CD4-positive, alpha-beta T cell (primary cell): ENCODE measurements at regions not wholly inside any gene's neighbourhood (a gene's known extent, or its start where the extent isn't known, plus 50 kb on each side); places are given as distances from the start of the nearest gene placed in this dataset.

ENCODE experiments used
- ATAC-seq: fragments of 200-7000 bp; cut with Tn5 transposase; one replicate; pipeline ENCODE4 v1.10.0; 2022; ENCODE audit warnings: mild to moderate bottlenecking; ENCODE audit not compliant: poor library complexity
- CTCF ChIA-PET: fragments of 350-600 bp; sonication (Branson Sonifier 250); formaldehyde crosslinking; loops from one replicate; lab custom pipeline; 2021; ENCODE audit warnings: antibody characterized with exemption, inconsistent platforms; lab: Charles Lee
- POLR2A ChIA-PET: fragments of 350-600 bp; sonication (Branson Sonifier 250); formaldehyde crosslinking; loops from one replicate; lab custom pipeline; 2021; ENCODE audit warnings: antibody characterized with exemption, inconsistent platforms; lab: Charles Lee
- DNase-seq, 14 experiments: peaks; one replicate each; pipeline ENCODE4 v3.0.0-alpha.2; 2013 to 2020; ENCODE audit warnings: mixed read lengths in 2 of 14
- H3K27ac ChIP-seq, 2 donors: one replicate each; pipeline versions ENCODE4 v1.5.1 to v1.7.0; 2013; ENCODE audit warnings: low read length in 2 of 2, low read depth in 1 of 2, mild to moderate bottlenecking in 1 of 2
- H3K27me3 ChIP-seq, 2 experiments: 1 replicate in 1 of 2; 2 replicates in 1 of 2; pipeline versions ENCODE4 v1.6.1 to v1.7.0; 2013; ENCODE audit warnings: low read length in 2 of 2, control low read depth in 1 of 2, mild to moderate bottlenecking in 1 of 2, moderate library complexity in 1 of 2; ENCODE audit not compliant: insufficient read depth in 2 of 2, control insufficient read depth in 1 of 2
- H3K36me3 ChIP-seq: one replicate; pipeline ENCODE4 v1.6.1; 2013; ENCODE audit warnings: low read length, control low read depth; ENCODE audit not compliant: insufficient read depth
- H3K4me1 ChIP-seq: one replicate; pipeline ENCODE4 v1.6.1; 2013; ENCODE audit warnings: low read length, control low read depth; ENCODE audit not compliant: insufficient read depth
- H3K4me3 ChIP-seq: one replicate; pipeline ENCODE4 v1.5.1; 2013; ENCODE audit warnings: mild to moderate bottlenecking, low read length, moderate library complexity
- H3K9me3 ChIP-seq, 2 experiments: 1 replicate in 1 of 2; 2 replicates in 1 of 2; pipeline versions ENCODE4 v1.6.1 to v1.7.0; 2013; ENCODE audit warnings: low read length in 2 of 2, mild to moderate bottlenecking in 2 of 2, control low read depth in 1 of 2, moderate library complexity in 1 of 2; ENCODE audit not compliant: control insufficient read depth in 1 of 2, insufficient read depth in 1 of 2
- H3K27ac Mint-ChIP-seq: one replicate; pipeline ENCODE4 v1.8.0; 2020; ENCODE audit warnings: mixed read lengths
- H3K27me3 Mint-ChIP-seq: one replicate; pipeline ENCODE4 v1.8.0; 2021; ENCODE audit warnings: mixed read lengths
- H3K36me3 Mint-ChIP-seq: one replicate; pipeline ENCODE4 v1.8.0; 2021; ENCODE audit warnings: low read depth, mixed read lengths
- H3K4me1 Mint-ChIP-seq: one replicate; pipeline ENCODE4 v1.8.0; 2021; ENCODE audit warnings: low read depth, mixed read lengths
- H3K4me3 Mint-ChIP-seq: one replicate; pipeline ENCODE4 v1.8.0; 2020; ENCODE audit warnings: mild to moderate bottlenecking, mixed read lengths
- H3K9me3 Mint-ChIP-seq: one replicate; pipeline ENCODE4 v1.8.0; 2020; ENCODE audit warnings: mixed read lengths
- CTCF ChIP-seq: fragments of 200-600 bp; IDR thresholded peaks from one replicate; pipeline ENCODE4 v1.8.0; 2022; ENCODE audit warnings: antibody characterized with exemption, mild to moderate bottlenecking
- intact Hi-C, 2 experiments: fragments of 100-400 bp; cut with DNase I in 1 of 2; cut with micrococcal nuclease in 1 of 2; formaldehyde crosslinking; loops; one replicate each; pipeline versions ENCODE4 v1.15.1 to v1.9.0; 2023 to 2025; cut with DNase I, micrococcal nuclease

GRCh38 chr13:80448725-80449124 lies 107.8 kb upstream of the SPRY2 start:
- ChIA-PET POLR2A (interaction anchor here (0.7 kb wide), 1 partner anchor 418 kb away, joined by 3 read pairs; no protein-coding TSS in a partner anchor), CTCF (no interaction called here)
- peaks cover 0 to 10% of the 10 kb centered on the region in 2 experiments for H3K9me3 ChIP-seq
- DNase-seq (no peak), ATAC-seq (no peak)
- H3K4me1 ChIP-seq: no peaks in the 10 kb centered on the region
- H3K4me3 Mint-ChIP-seq: no peak overlapping the region
- no peak overlapping the region for H3K27ac Mint-ChIP-seq
- peaks cover 8% of the 10 kb centered on the region for H3K27me3 Mint-ChIP-seq
- peaks cover 7% of the 10 kb centered on the region for H3K4me1 Mint-ChIP-seq
- no peak overlapping the region for H3K27ac ChIP-seq
- no peaks in the 10 kb centered on the region for H3K36me3 Mint-ChIP-seq
- no peaks in the 10 kb centered on the region for H3K36me3 ChIP-seq
- TF ChIP-seq CTCF: no peak
- no peak overlapping the region for H3K4me3 ChIP-seq
- peaks cover 2% of the 10 kb centered on the region for H3K9me3 Mint-ChIP-seq
- intact Hi-C loops: no loop called here
- H3K27me3 ChIP-seq: no peaks in the 10 kb centered on the region

GRCh38 chr13:80447747-80448146 lies 106.8 kb upstream of the SPRY2 start:
- H3K27ac Mint-ChIP-seq: no peak overlapping the region
- Histone ChIP-seq H3K27ac (no peak overlapping the region), H3K36me3 (no peaks in the 10 kb centered on the region), H3K27me3 (no peaks in the 10 kb centered on the region), H3K4me1 (no peaks in the 10 kb centered on the region), H3K4me3 (no peak overlapping the region), H3K9me3 (peaks cover 0 to 10% of the 10 kb centered on the region in 2 experiments)
- intact Hi-C loops: no loop called here
- DNase-seq (no peak), ATAC-seq (no peak)
- ChIA-PET CTCF (no interaction called here), POLR2A (no interaction called here)
- H3K4me3 Mint-ChIP-seq: no peak overlapping the region
- peaks cover 2% of the 10 kb centered on the region for H3K9me3 Mint-ChIP-seq
- TF ChIP-seq CTCF: no peak
- peaks cover 8% of the 10 kb centered on the region for H3K27me3 Mint-ChIP-seq
- peaks cover 8% of the 10 kb centered on the region for H3K4me1 Mint-ChIP-seq
- no peaks in the 10 kb centered on the region for H3K36me3 Mint-ChIP-seq

- no peaks in the 10 kb centered on the region for H3K36me3 ChIP-seq
- no peak overlapping the region for H3K27ac ChIP-seq
- Mint-ChIP-seq H3K27ac (no peak overlapping the region), H3K9me3 (peaks cover 2% of the 10 kb centered on the region), H3K27me3 (no peaks in the 10 kb centered on the region), H3K4me3 (no peak overlapping the region), H3K36me3 (no peaks in the 10 kb centered on the region), H3K4me1 (peaks cover 8% of the 10 kb centered on the region)
- ATAC-seq (peak; percentile 44), DNase-seq (peak in 3 of 14 experiments; percentile 5 to 41 (median 23))
- no peaks in the 10 kb centered on the region for H3K27me3 ChIP-seq
- no peak overlapping the region for H3K4me3 ChIP-seq
- TF ChIP-seq CTCF: no peak
- CTCF ChIA-PET: no interaction called here
- intact Hi-C loops: no loop called here
- no peaks in the 10 kb centered on the region for H3K4me1 ChIP-seq
- H3K9me3 ChIP-seq: peaks cover 0 to 5% of the 10 kb centered on the region in 2 experiments
- POLR2A ChIA-PET: no interaction called here
These were observed 103.5 kb upstream of the SPRY2 start for GRCh38 chr13:80444240-80445015.
